Endothelial cell of umbilical vein (primary cell): ENCODE measurements at regions not wholly inside any gene's neighbourhood (a gene's known extent, or its start where the extent isn't known, plus 50 kb on each side); places are given as distances from the start of the nearest gene placed in this dataset.

Experiments
- BruUV-seq: library from RNA; stranded (reverse); fragments of 400-500 nt; replicated peaks from 2 replicates; lab custom pipeline; 2021; lab: Mats Ljungman, UMichigan
- CTCF ChIA-PET: fragments of 300-600, 350-600 bp; sonication (Branson Sonifier 250); formaldehyde crosslinking; loops from one replicate; lab custom pipeline; 2021; ENCODE audit warnings: antibody characterized with exemption, inconsistent platforms; lab: Charles Lee
- POLR2A ChIA-PET: fragments of 300-600, 350-600 bp; sonication (Branson Sonifier 250); formaldehyde crosslinking; loops from one replicate; lab custom pipeline; 2021; ENCODE audit warnings: antibody characterized with exemption, inconsistent platforms; lab: Charles Lee
- DNase-seq: peaks from one replicate; pipeline ENCODE4 v3.0.0-alpha.2; 2011; ENCODE audit warnings: low read depth, low spot score
- FAIRE-seq: peaks from 2 replicates; lab custom pipeline; 2011; peaks lifted over from hg19 to GRCh38; lab: Jason Lieb, UNC
- H2AFZ ChIP-seq: 2 replicates; pipeline ENCODE4 v1.6.0; 2012; ENCODE audit warnings: low read depth, low read length, control low read depth, inconsistent platforms
- H3K27ac ChIP-seq: 2 replicates; pipeline ENCODE4 v1.5.1; 2011; ENCODE audit warnings: low read depth, mild to moderate bottlenecking, control low read depth, low read length, moderate library complexity; ENCODE audit not compliant: insufficient read depth
- H3K27me3 ChIP-seq, 2 experiments: 2 replicates each; pipeline versions ENCODE4 v1.6.0 to v1.6.1; 2011; ENCODE audit warnings: low read length in 2 of 2, mixed read lengths in 1 of 2; ENCODE audit not compliant: control insufficient read depth in 2 of 2, insufficient read depth in 2 of 2
- H3K36me3 ChIP-seq, 2 experiments: 2 replicates in 1 of 2; 3 replicates in 1 of 2; pipeline ENCODE4 v1.5.1; 2011; ENCODE audit warnings: low read length in 2 of 2, mild to moderate bottlenecking in 1 of 2, moderate library complexity in 1 of 2; ENCODE audit not compliant: control insufficient read depth in 2 of 2, insufficient read depth in 2 of 2; ENCODE audit errors: extremely low read depth in 1 of 2
- H3K4me1 ChIP-seq: 3 replicates; pipeline ENCODE4 v1.5.1; 2011; ENCODE audit warnings: mild to moderate bottlenecking, low read length; ENCODE audit not compliant: control insufficient read depth, insufficient read depth; ENCODE audit errors: extremely low read depth
- H3K4me2 ChIP-seq: 2 replicates; pipeline ENCODE4 v1.6.1; 2011; ENCODE audit warnings: low read length, control low read depth, mixed read lengths; ENCODE audit not compliant: insufficient read depth
- H3K4me3 ChIP-seq, 3 experiments: fragments of 200-600 bp in 1 of 3; sonication (generic), shearing (Covaris generic) in 1 of 3; replicated peaks in 1 of 3; 2 replicates each; pipeline ENCODE4 v1.5.1; 2011 to 2016; ENCODE audit warnings: control low read depth in 3 of 3, low read length in 3 of 3, mild to moderate bottlenecking in 2 of 3, inconsistent platforms in 1 of 3, low read depth in 1 of 3, moderate library complexity in 1 of 3; ENCODE audit not compliant: insufficient read depth in 1 of 3
- H3K79me2 ChIP-seq: 2 replicates; pipeline ENCODE4 v1.6.0; 2012; ENCODE audit warnings: low read length, inconsistent platforms; ENCODE audit not compliant: control insufficient read depth, insufficient read depth
- H3K9ac ChIP-seq: replicated peaks from 2 replicates; pipeline ENCODE3; 2011; ENCODE audit warnings: low read length, control low read depth; ENCODE audit not compliant: insufficient read depth; ENCODE audit errors: extremely low read depth
- H3K9me1 ChIP-seq: replicated peaks from 3 replicates; pipeline ENCODE4 v1.6.0; 2011; ENCODE audit warnings: mild to moderate bottlenecking, low read length; ENCODE audit not compliant: control insufficient read depth, insufficient read depth; ENCODE audit errors: extremely low read depth
- H3K9me3 ChIP-seq: replicated peaks from 2 replicates; pipeline ENCODE4 v1.5.1; 2012; ENCODE audit warnings: low read length, inconsistent platforms; ENCODE audit not compliant: control insufficient read depth, insufficient read depth
- H4K20me1 ChIP-seq: replicated peaks from 2 replicates; pipeline ENCODE3; 2011; ENCODE audit warnings: mild to moderate bottlenecking, low read length; ENCODE audit not compliant: control insufficient read depth, insufficient read depth; ENCODE audit errors: extremely low read depth
- EZH2 ChIP-seq: IDR thresholded peaks from 2 replicates; pipeline ENCODE4 v1.6.1; 2012; ENCODE audit warnings: borderline replicate concordance, low read depth, mild to moderate bottlenecking, moderate library complexity, low read length, inconsistent platforms; ENCODE audit not compliant: severe bottlenecking
- FOS ChIP-seq: IDR thresholded peaks from 2 replicates; pipeline ENCODE4 v1.6.1; 2011; ENCODE audit warnings: mild to moderate bottlenecking, low read length, moderate library complexity, borderline replicate concordance; ENCODE audit not compliant: insufficient read depth
- GATA2 ChIP-seq: IDR thresholded peaks from 2 replicates; pipeline ENCODE4 v1.7.0; 2011; ENCODE audit warnings: low read depth, mild to moderate bottlenecking, moderate library complexity, mixed read lengths, low read length; ENCODE audit not compliant: insufficient read length, insufficient read depth
- JUN ChIP-seq: IDR thresholded peaks from 2 replicates; pipeline ENCODE4 v1.6.1; 2011; ENCODE audit warnings: borderline replicate concordance, low read depth; ENCODE audit not compliant: insufficient read length, insufficient read depth
- MYC ChIP-seq: IDR thresholded peaks from one replicate; pipeline ENCODE4 v1.6.1; 2011; ENCODE audit warnings: mild to moderate bottlenecking, low read depth, low read length
- POLR2A ChIP-seq: IDR thresholded peaks from 2 replicates; pipeline ENCODE4 v1.6.1; 2012; ENCODE audit warnings: low read depth, mild to moderate bottlenecking, control low read depth, low read length
- POLR2AphosphoS5 ChIP-seq: IDR thresholded peaks from 2 replicates; pipeline ENCODE4 v1.6.1; 2012; ENCODE audit warnings: low read depth, mild to moderate bottlenecking, control low read depth, low read length, moderate library complexity; ENCODE audit not compliant: insufficient read depth
- dilution Hi-C: fragments of 300-500 bp; cut with MboI; formaldehyde crosslinking; loops from one replicate; pipeline ENCODE4 v1.15.0; 2019; ENCODE audit warnings: low sequenced_read_pairs; ENCODE audit not compliant: extremely low pct_ligation_motif_present
- intact Hi-C: fragments of 100-400 bp; cut with micrococcal nuclease; formaldehyde crosslinking; loops from one replicate; pipeline ENCODE4 v1.10.0; 2022
- TF ChIP-seq, protein P1 (sequence below), 2 donors: IDR thresholded peaks; 1 replicate in 1 of 2; 2 replicates in 1 of 2; pipeline ENCODE4 v1.5.1; 2011; ENCODE audit warnings: low read length in 2 of 2, mild to moderate bottlenecking in 2 of 2, moderate library complexity in 2 of 2, control low read depth in 1 of 2, inconsistent platforms in 1 of 2, low read depth in 1 of 2; ENCODE audit not compliant: insufficient read depth in 1 of 2; ENCODE audit errors: extremely low read depth in 1 of 2
- TF ChIP-seq, protein P2 (sequence below): IDR thresholded peaks from 2 replicates; pipeline ENCODE4 v1.6.1; 2011; ENCODE audit not compliant: insufficient read depth, insufficient read length

DNA sequence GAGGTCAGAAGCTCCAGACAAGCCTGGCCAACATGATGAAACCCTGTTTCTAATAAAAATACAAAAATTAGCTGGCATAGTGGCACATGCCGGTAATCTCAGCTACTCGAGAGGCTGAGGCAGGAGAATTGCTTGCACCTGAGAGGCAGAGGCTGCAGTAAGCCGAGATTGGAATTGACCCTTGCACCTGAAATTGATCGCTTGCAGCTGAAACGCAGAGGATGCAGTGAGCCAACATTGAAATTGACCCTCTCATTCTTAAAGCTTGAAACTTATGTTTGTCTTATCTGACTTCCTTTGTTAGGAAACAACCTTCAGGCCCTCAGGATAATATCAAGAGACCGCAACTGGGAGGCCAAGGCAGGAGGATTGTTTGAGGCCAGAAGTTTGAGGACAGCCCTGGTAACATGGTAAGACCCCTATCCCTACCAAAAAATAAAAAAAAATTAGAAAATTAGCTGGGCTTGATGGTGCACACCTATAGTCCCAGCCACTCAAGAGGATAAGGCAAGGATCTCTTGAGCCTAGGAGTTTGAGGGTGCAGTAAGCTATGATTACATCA is 376.6 kb upstream of the XYLT1 start:
- Histone ChIP-seq H3K36me3 (no peaks in the 10 kb centered on the region), H3K4me3 (no peak overlapping the region), H3K79me2 (no peaks in the 10 kb centered on the region), H3K4me2 (no peak overlapping the region), H3K9me3 (peaks cover 8% of the 10 kb centered on the region), H3K9me1 (no peaks in the 10 kb centered on the region), H3K9ac (no peak overlapping the region), H4K20me1 (no peaks in the 10 kb centered on the region), H3K27ac (no peak overlapping the region), H3K27me3 (no peaks in the 10 kb centered on the region), H3K4me1 (no peaks in the 10 kb centered on the region), H2AFZ (no peak overlapping the region)
- dilution Hi-C loops (no loop called here), intact Hi-C loops (no loop called here)
- ChIA-PET CTCF (no interaction called here), POLR2A (no interaction called here)
- FAIRE-seq (no peak), DNase-seq (no peak)
- no peak for TF ChIP-seq FOS
- no peak for TF ChIP-seq EZH2
- TF ChIP-seq JUN, result no peak
- no peak for TF ChIP-seq POLR2AphosphoS5
- TF ChIP-seq, protein P1, sequence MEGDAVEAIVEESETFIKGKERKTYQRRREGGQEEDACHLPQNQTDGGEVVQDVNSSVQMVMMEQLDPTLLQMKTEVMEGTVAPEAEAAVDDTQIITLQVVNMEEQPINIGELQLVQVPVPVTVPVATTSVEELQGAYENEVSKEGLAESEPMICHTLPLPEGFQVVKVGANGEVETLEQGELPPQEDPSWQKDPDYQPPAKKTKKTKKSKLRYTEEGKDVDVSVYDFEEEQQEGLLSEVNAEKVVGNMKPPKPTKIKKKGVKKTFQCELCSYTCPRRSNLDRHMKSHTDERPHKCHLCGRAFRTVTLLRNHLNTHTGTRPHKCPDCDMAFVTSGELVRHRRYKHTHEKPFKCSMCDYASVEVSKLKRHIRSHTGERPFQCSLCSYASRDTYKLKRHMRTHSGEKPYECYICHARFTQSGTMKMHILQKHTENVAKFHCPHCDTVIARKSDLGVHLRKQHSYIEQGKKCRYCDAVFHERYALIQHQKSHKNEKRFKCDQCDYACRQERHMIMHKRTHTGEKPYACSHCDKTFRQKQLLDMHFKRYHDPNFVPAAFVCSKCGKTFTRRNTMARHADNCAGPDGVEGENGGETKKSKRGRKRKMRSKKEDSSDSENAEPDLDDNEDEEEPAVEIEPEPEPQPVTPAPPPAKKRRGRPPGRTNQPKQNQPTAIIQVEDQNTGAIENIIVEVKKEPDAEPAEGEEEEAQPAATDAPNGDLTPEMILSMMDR (IDR thresholded peaks at IDR 0.05; ENCODE audit: extremely low read depth in 1 of 2, insufficient read depth in 1 of 2, low read depth in 1 of 2, low read length in 2 of 2), result no peak
- TF ChIP-seq POLR2A, result no peak
- no peak for TF ChIP-seq MYC
- TF ChIP-seq, protein P2, sequence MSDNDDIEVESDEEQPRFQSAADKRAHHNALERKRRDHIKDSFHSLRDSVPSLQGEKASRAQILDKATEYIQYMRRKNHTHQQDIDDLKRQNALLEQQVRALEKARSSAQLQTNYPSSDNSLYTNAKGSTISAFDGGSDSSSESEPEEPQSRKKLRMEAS, result no peak
- TF ChIP-seq GATA2, result no peak
- BruUV-seq, result no TSS peak
